Heart left ventricle (tissue), 13 donors: ENCODE measurements at regions not wholly inside any gene's neighbourhood (a gene's known extent, or its start where the extent isn't known, plus 50 kb on each side); places are given as distances from the start of the nearest gene placed in this dataset.

Source experiments
- POLR2A ChIP-seq, 2 donors: fragments of 450-650 bp; IDR thresholded peaks; one replicate each; pipeline ENCODE4 v1.6.1; 2017; ENCODE audit warnings: antibody characterized with exemption in 2 of 2, mild to moderate bottlenecking in 2 of 2, moderate library complexity in 2 of 2
- TF ChIP-seq, protein P1 (sequence below), 12 donors: fragments of 200-600 bp; sonication (generic) in 4 of 12; IDR thresholded peaks; one replicate each; pipeline versions ENCODE4 v1.5.0 to v1.8.0; 2018 to 2022; ENCODE audit warnings: antibody characterized with exemption in 12 of 12, mild to moderate bottlenecking in 5 of 12
- donor health status: ischemic (EF 13 %, LVEDD 7.1; RV severe dilation, severe dysfunction).
- donor health status: DM: no; HTN: yes; CAD: no.
- donor health status: DM: no; HTN: no; CAD: no.
- donor health status: ischemic (EF 25% LVEDD 6.9; RV normal size, moderate dysfunction).
- donor health status: ischemic (EF 25% LVEDD 5.7; RV mildly dilated, moderate dysfunction).
- donor health status: ischemic (EF 35%, LVEDD 5.7; RV mildly dilated, moderate dysfunction).
- donor health status: nonischemic (EF 11% LVEDD 7.7; RV severe dilation, severe dysfunction).
- donor health status: DM: yes; HTN: yes; CAD: no.
- donor health status: PGD.
- donor health status: ischemic (EF 29% LVEDD 5.4; RV normal size, mild dysfunction).
- donor health status: nonischemic (EF 23%, LVEDD 6.1; RV moderate dilation, normal function).

DNA sequence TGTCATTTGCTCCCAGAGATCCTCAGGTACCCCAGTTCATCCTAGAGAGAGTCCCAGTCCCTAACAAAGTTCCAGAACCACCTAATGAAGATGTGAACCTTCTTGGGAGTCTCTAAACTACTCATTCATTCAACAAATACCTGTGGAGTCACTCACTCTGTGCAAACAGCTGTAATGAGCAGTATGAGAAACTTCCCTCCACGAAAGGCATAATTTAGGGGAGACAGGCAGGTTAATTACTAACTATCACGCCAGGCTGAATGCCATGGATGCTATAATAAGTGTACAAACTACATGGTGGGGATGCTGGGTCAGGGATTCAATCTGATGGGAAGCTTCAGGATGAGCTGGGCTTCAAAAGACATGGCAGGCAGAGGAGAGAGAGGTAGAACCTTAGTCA lies 70.1 kb upstream of the AFDN start:
- TF ChIP-seq, protein P1, sequence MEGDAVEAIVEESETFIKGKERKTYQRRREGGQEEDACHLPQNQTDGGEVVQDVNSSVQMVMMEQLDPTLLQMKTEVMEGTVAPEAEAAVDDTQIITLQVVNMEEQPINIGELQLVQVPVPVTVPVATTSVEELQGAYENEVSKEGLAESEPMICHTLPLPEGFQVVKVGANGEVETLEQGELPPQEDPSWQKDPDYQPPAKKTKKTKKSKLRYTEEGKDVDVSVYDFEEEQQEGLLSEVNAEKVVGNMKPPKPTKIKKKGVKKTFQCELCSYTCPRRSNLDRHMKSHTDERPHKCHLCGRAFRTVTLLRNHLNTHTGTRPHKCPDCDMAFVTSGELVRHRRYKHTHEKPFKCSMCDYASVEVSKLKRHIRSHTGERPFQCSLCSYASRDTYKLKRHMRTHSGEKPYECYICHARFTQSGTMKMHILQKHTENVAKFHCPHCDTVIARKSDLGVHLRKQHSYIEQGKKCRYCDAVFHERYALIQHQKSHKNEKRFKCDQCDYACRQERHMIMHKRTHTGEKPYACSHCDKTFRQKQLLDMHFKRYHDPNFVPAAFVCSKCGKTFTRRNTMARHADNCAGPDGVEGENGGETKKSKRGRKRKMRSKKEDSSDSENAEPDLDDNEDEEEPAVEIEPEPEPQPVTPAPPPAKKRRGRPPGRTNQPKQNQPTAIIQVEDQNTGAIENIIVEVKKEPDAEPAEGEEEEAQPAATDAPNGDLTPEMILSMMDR (IDR thresholded peaks at IDR 0.05): no peak
- TF ChIP-seq POLR2A (IDR thresholded peaks at IDR 0.05): no peak
